Activated T-cell treated with anti-CD3 and anti-CD28 coated beads, Interleukin-2, amount 50 U/mL, for 24 hours (primary cell): ENCODE measurements at regions not wholly inside any gene's neighbourhood (a gene's known extent, or its start where the extent isn't known, plus 50 kb on each side); places are given as distances from the start of the nearest gene placed in this dataset.

ENCODE experiments used
- DNase-seq: peaks from one replicate; pipeline ENCODE4 v3.0.0-alpha.2; 2020
- H3K27ac Mint-ChIP-seq: 2 replicates; pipeline ENCODE4 v1.8.0; 2020; ENCODE audit warnings: mild to moderate bottlenecking, mixed read lengths
- H3K27me3 Mint-ChIP-seq: 2 replicates; pipeline ENCODE4 v1.8.0; 2020; ENCODE audit warnings: mixed read lengths
- H3K36me3 Mint-ChIP-seq: 2 replicates; pipeline ENCODE4 v1.8.0; 2020; ENCODE audit warnings: low read depth, mixed read lengths
- H3K4me1 Mint-ChIP-seq: 2 replicates; pipeline ENCODE4 v1.8.0; 2020; ENCODE audit warnings: low read depth, mixed read lengths
- H3K4me3 Mint-ChIP-seq: 2 replicates; pipeline ENCODE4 v1.8.0; 2020; ENCODE audit warnings: mild to moderate bottlenecking, moderate library complexity, mixed read lengths
- H3K9me3 Mint-ChIP-seq: 2 replicates; pipeline ENCODE4 v1.8.0; 2020; ENCODE audit warnings: mixed read lengths

GRCh38 chr13:109872864-109873263, 86.5 kb upstream of the IRS2 start:
- H3K27me3 Mint-ChIP-seq: peaks cover 29% of the 10 kb centered on the region
- H3K4me3 Mint-ChIP-seq: no peak overlapping the region
- H3K9me3 Mint-ChIP-seq: no peaks in the 10 kb centered on the region
- no peak for DNase-seq
- H3K4me1 Mint-ChIP-seq: peaks cover 5% of the 10 kb centered on the region
- no peaks in the 10 kb centered on the region for H3K36me3 Mint-ChIP-seq
- H3K27ac Mint-ChIP-seq: no peak overlapping the region

DNA sequence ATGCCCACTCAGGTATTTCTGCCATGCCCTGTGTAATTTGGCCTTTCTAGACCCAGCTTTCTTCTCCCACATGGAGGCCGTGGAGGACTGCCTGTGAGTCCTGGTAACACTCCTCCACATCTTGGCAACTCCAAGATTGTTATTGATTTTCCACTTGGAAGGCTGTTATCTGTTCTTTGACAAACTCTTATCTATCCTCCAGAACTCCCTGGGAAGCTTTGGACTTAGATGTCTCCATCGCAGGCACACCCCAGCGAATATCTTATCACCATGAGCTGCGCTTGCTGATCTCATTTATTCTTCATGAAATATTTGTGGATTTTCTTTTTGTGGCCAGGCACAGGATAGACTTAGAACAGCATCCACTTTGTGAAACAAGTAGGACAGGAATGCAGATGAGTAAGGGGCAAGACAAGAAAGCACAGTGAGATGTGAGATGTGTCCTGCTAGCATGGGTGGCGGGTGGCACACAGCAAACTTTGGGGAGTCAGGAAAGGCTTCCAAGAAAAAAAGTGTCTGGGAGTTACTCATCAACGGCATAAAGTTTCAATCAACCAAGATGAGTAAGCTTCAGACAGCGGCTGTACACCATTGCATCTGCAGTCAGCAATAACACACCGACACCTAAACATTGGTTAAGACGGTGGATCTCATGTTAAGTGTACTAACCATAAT, 84.5 kb upstream of the IRS2 start:
- Mint-ChIP-seq H3K36me3 (no peaks in the 10 kb centered on the region), H3K4me3 (no peak overlapping the region), H3K9me3 (no peaks in the 10 kb centered on the region), H3K4me1 (peaks cover 5% of the 10 kb centered on the region), H3K27ac (no peak overlapping the region), H3K27me3 (peaks cover 34% of the 10 kb centered on the region)
- no peak for DNase-seq

- H3K27ac Mint-ChIP-seq: no peak overlapping the region
- peaks cover 5% of the 10 kb centered on the region for H3K4me1 Mint-ChIP-seq
- H3K4me3 Mint-ChIP-seq: no peak overlapping the region
- no peak for DNase-seq
- no peaks in the 10 kb centered on the region for H3K36me3 Mint-ChIP-seq
- H3K9me3 Mint-ChIP-seq: no peaks in the 10 kb centered on the region
- peaks cover 35% of the 10 kb centered on the region for H3K27me3 Mint-ChIP-seq
These were observed 83.9 kb upstream of the IRS2 start for GRCh38 chr13:109870274-109870673.

GRCh38 chr13:109869312-109870237, 83.2 kb upstream of the IRS2 start:
- Mint-ChIP-seq H3K36me3 (no peaks in the 10 kb centered on the region), H3K9me3 (no peaks in the 10 kb centered on the region), H3K4me3 (peak overlapping the region; percentile 38), H3K27me3 (peaks cover 35% of the 10 kb centered on the region), H3K4me1 (peaks cover 4% of the 10 kb centered on the region), H3K27ac (no peak overlapping the region)
- DNase-seq: no peak

- H3K9me3 Mint-ChIP-seq: no peaks in the 10 kb centered on the region
- no peak overlapping the region for H3K4me3 Mint-ChIP-seq
These were observed 82.4 kb upstream of the IRS2 start for GRCh38 chr13:109868578-109869311.

GRCh38 chr13:109867766-109868165, 81.4 kb upstream of the IRS2 start:
- Mint-ChIP-seq H3K4me1 (peaks cover 4% of the 10 kb centered on the region), H3K27me3 (peaks cover 43% of the 10 kb centered on the region), H3K4me3 (no peak overlapping the region), H3K9me3 (no peaks in the 10 kb centered on the region), H3K27ac (no peak overlapping the region), H3K36me3 (no peaks in the 10 kb centered on the region)
- no peak for DNase-seq

More at GRCh38 chr13:109868578-109869311, 82.4 kb upstream of the IRS2 start:
- no peak overlapping the region for H3K27ac Mint-ChIP-seq
- no peaks in the 10 kb centered on the region for H3K36me3 Mint-ChIP-seq
- DNase-seq: no peak
- peaks cover 4% of the 10 kb centered on the region for H3K4me1 Mint-ChIP-seq
- H3K27me3 Mint-ChIP-seq: peaks cover 35% of the 10 kb centered on the region

DNA sequence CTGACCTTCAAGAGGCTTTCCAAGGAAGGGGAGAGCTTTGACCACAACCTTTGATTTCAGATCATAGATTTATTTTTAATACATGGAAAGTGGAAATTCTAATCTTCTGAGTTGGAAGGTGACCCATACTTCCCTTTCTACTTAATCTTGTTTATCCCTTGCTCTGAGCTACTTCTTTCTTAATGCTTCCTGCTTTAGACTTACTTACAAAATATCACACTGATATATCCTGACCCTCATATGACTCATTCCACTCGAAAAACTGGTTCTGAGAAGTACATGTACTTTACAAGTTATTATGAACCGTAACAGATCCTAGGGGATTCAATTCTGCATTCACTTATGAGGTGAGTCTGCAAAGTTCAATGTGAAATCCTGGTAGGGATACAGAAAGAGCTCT, 76.2 kb upstream of the IRS2 start:
- H3K4me3 Mint-ChIP-seq: no peak overlapping the region
- H3K36me3 Mint-ChIP-seq: no peaks in the 10 kb centered on the region
- H3K27ac Mint-ChIP-seq: no peak overlapping the region
- H3K9me3 Mint-ChIP-seq: no peaks in the 10 kb centered on the region
- no peaks in the 10 kb centered on the region for H3K4me1 Mint-ChIP-seq
- DNase-seq: no peak
- H3K27me3 Mint-ChIP-seq: peaks cover 57% of the 10 kb centered on the region

GRCh38 chr13:109859898-109860297, 73.5 kb upstream of the IRS2 start:
- H3K4me1 Mint-ChIP-seq: no peaks in the 10 kb centered on the region
- H3K9me3 Mint-ChIP-seq: no peaks in the 10 kb centered on the region
- peaks cover 64% of the 10 kb centered on the region for H3K27me3 Mint-ChIP-seq
- DNase-seq: no peak
- H3K4me3 Mint-ChIP-seq: no peak overlapping the region
- no peaks in the 10 kb centered on the region for H3K36me3 Mint-ChIP-seq
- no peak overlapping the region for H3K27ac Mint-ChIP-seq

- Mint-ChIP-seq H3K9me3 (no peaks in the 10 kb centered on the region), H3K27ac (no peak overlapping the region), H3K36me3 (no peaks in the 10 kb centered on the region), H3K4me3 (no peak overlapping the region), H3K4me1 (no peaks in the 10 kb centered on the region), H3K27me3 (peaks cover 70% of the 10 kb centered on the region)
- no peak for DNase-seq
These were observed 72.9 kb upstream of the IRS2 start for GRCh38 chr13:109859216-109859835.

DNA sequence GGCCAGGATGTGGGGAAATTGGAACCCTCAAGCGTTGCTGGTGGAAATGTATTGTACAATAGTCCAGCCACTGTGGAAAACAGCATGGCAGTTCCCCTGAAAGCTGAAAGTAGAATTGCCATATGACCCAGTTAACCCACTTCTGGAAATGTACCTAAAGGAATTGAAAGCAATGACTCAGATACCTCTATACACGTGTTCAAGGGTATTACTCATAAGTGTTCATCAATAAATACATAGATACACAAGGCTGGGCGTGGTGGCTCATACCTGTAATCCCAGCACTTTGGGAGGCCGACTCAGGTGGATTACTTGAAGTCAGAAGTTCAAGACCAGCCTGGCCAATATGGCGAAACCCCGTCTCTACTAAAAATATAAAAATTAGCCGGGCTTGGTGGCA, 71.9 kb upstream of the IRS2 start:
- no peak for DNase-seq
- Mint-ChIP-seq H3K4me3 (no peak overlapping the region), H3K9me3 (no peaks in the 10 kb centered on the region), H3K27ac (no peak overlapping the region), H3K27me3 (peaks cover 69% of the 10 kb centered on the region), H3K36me3 (no peaks in the 10 kb centered on the region), H3K4me1 (no peaks in the 10 kb centered on the region)

DNA sequence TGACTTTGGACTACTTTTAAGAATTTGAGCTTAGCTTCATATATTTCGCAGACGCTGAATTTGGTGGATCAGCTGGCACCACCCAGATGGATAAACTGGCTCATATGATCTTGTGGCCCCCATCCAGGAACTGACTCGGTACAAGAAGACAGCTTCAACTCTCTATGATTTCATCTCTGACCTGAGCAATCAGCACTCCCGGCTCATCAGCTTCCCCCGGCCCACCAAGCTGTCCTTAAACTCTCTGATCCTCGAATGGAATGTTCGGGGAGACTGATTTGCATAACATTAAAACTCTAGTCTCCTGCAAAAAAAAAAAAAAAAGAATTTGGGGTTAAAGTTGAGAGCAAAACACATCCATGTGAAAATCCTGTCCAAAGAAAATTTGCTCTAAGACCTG, 71.4 kb upstream of the IRS2 start:
- Mint-ChIP-seq H3K36me3 (no peaks in the 10 kb centered on the region), H3K27ac (no peak overlapping the region), H3K27me3 (peaks cover 67% of the 10 kb centered on the region), H3K9me3 (no peaks in the 10 kb centered on the region), H3K4me3 (no peak overlapping the region), H3K4me1 (no peaks in the 10 kb centered on the region)
- DNase-seq: no peak

GRCh38 chr13:109857325-109857724, 70.9 kb upstream of the IRS2 start:
- Mint-ChIP-seq H3K9me3 (no peaks in the 10 kb centered on the region), H3K4me3 (no peak overlapping the region), H3K4me1 (no peaks in the 10 kb centered on the region), H3K27me3 (peaks cover 67% of the 10 kb centered on the region), H3K36me3 (no peaks in the 10 kb centered on the region), H3K27ac (no peak overlapping the region)
- no peak for DNase-seq

DNA sequence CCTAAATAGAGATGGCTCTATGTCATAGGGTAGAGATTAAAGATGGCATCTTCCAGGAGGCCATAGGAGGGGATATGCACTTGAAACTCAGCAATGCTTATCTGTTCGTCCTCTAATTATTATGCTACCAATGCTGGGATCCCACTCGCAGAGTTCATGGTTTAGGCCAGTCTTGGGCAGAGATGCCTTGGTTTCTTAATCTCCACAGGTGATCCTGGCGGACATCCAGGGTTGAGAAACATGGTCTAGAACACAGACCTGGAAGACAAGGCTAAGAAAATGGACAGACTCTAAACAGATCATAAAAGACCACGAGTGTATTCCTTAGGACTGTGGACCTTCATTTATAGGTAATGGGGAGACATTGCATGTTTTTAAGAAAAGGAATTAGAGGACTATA, 70.0 kb upstream of the IRS2 start:
- Mint-ChIP-seq H3K27ac (no peak overlapping the region), H3K4me1 (no peaks in the 10 kb centered on the region), H3K9me3 (no peaks in the 10 kb centered on the region), H3K4me3 (no peak overlapping the region), H3K36me3 (no peaks in the 10 kb centered on the region), H3K27me3 (peaks cover 60% of the 10 kb centered on the region)
- no peak for DNase-seq

- no peak overlapping the region for H3K27ac Mint-ChIP-seq
- no peaks in the 10 kb centered on the region for H3K9me3 Mint-ChIP-seq
- no peaks in the 10 kb centered on the region for H3K4me1 Mint-ChIP-seq
- H3K4me3 Mint-ChIP-seq: no peak overlapping the region
- no peak for DNase-seq
- peaks cover 49% of the 10 kb centered on the region for H3K27me3 Mint-ChIP-seq
- H3K36me3 Mint-ChIP-seq: no peaks in the 10 kb centered on the region
These were observed 66.8 kb upstream of the IRS2 start for GRCh38 chr13:109853153-109853552.
